HG02852 (cell line): ENCODE measurements at regions not wholly inside any gene's neighbourhood (a gene's known extent, or its start where the extent isn't known, plus 50 kb on each side); places are given as distances from the start of the nearest gene placed in this dataset.
A peak's percentile ranks its signal among the peaks of the same experiment; 100 is the strongest.
"Not testable (repeated sequence)": the region's sequence is repeated elsewhere in the genome, so short reads cannot be mapped to it uniquely, and the experiment has no call there.

Experiments used
- ATAC-seq: cut with Tn5 transposase; IDR thresholded peaks from one replicate; pipeline ENCODE4 v1.9.1; 2021; ENCODE audit warnings: mild to moderate bottlenecking, moderate library complexity; ENCODE audit not compliant: unreplicated experiment

GRCh38 chr18:6521803-6522418 lies 107.2 kb upstream of the L3MBTL4 start:
- ATAC-seq = peak; percentile 61

DNA sequence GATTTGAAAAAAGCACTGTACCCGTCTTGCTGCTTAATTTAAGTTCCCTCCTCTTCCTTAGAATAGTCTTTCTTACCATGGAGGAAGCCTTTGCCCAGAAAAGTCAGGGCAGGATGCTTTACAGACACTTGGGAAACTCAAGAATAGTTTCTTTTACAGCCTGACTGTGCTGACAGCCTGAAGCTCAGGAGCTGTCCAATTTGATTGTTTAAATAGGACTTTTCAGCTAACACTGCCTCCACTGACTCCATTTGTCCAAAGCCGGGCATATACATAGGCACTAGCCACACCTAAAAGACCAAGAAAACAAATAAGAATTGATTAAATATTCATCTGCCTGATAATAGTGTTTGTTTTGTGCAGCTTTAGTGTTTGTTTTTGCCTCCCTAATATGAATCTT lies 110.9 kb upstream of the L3MBTL4 start:
- no peak for ATAC-seq

GRCh38 chr18:6537475-6537874 lies 122.8 kb upstream of the L3MBTL4 start:
- ATAC-seq = no peak

- not testable (repeated sequence) for ATAC-seq
Measured at GRCh38 chr18:6541131-6541679, 126.5 kb upstream of the L3MBTL4 start.

GRCh38 chr18:6542296-6542695 lies 127.6 kb upstream of the L3MBTL4 start:
- no peak for ATAC-seq

- no peak for ATAC-seq
Measured at GRCh38 chr18:6543330-6543908, 128.7 kb upstream of the L3MBTL4 start.

DNA sequence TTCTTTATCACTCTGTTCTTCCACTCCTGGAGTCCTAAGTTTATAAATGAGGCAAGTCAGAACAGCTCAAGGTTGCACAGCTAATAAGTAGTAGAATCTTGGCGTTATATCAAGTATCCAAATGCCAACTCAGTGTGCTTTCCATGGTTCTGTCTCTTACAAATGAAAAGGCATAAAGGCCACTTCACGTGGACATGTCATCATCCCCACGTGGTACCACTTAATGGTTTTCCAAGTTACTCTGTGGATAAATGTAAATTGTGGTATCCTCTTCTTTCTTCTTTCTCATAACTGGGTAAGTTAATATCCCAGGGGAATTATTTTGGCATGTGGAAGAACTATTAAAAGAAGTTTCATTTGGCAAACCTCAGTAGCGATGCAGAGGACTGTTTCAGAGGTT lies 131.5 kb upstream of the L3MBTL4 start:
- no peak for ATAC-seq

DNA sequence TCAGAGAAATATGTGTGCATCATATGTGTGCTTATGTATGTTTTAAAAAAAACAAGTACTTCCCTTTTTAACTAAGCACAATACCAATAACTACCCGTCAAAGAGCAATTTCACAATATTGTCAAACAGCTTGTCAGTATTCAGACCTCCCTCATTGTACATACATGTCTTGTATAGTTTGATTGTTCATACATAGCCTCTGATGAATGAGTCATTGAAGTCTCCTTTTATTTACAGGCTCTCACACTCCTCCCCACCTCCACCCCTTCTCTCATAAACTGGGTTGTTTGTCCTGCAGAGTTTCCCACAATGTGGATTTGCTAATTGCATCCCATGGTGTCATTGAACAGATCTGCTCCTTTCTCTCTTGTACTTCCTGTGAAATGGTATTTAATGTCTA lies 132.8 kb upstream of the L3MBTL4 start:
- ATAC-seq = no peak

DNA sequence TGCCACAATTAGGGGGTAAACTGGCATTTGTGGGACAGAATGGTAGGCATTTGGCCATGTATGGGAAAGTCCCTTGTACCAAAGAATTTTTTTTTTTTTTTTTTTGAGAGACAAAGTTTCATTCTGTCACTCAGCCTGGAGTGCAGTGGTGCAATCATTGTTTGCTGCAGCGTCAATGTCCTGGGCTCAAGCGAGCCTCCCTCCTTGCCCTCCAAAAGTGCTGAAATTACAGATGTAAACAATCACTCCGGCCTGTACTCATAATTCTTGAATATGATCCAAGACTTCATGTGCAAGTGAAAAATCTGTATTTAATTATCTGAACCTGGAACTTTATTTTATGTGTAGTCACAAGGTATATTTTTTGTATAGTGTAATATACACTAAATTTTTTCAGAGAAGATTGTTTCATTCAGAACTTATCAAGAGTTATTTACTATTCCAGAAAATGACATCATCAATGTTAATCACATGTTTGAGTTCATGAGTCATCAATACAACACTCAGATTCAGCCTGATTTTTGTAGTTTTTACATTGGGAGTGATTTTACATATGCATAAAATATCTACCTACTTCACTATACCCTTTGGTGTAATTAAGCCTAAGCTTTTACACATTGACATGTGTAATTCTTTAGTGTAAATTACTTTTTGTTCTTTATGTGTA lies 138.7 kb upstream of the L3MBTL4 start:
- ATAC-seq = no peak

DNA sequence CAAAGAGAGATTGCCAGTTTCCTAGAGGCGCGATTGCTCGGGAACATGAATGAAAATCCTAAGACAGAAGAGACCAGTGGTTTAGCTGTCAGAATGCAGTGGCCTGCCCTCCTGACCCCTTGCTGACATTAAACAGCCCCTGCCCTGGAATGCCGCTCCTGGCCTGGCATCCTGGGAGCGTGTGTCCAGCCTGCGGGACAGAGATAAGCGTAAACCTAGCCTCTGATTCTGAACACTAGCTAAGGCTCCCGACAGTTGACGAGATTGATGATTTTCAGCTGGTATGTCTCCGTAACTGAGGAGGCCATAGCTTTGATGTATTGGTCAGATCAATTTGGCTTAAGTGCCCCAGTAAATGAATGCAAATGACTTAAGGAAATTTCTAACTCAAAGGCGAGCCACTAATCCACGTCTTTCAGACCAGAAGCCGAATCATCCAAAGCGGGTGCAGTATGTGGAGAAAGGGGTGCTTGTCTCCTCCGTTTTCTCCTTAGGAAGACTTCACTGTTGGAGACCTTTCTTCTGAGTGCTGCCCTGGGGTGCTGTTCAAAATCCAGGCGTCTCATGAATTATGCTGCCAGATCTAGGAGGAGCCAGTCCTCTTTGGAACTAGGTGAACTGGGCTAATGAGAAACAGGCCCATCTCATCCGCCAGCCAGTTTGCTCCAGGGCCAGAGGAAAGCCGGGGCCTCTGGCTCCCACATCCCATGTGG lies 142.5 kb upstream of the L3MBTL4 start:
- ATAC-seq = no peak

GRCh38 chr18:6557770-6558248 lies 143.1 kb upstream of the L3MBTL4 start:
- ATAC-seq = no peak

- no peak for ATAC-seq
Measured at GRCh38 chr18:6558446-6559156, 143.9 kb upstream of the L3MBTL4 start.

GRCh38 chr18:6559296-6559695 lies 144.6 kb upstream of the L3MBTL4 start:
- no peak for ATAC-seq

GRCh38 chr18:6561016-6561415 lies 146.3 kb upstream of the L3MBTL4 start:
- no peak for ATAC-seq

- no peak for ATAC-seq
Measured at GRCh38 chr18:6561420-6561861, 146.7 kb upstream of the L3MBTL4 start.

GRCh38 chr18:6561862-6562291 lies 147.2 kb upstream of the L3MBTL4 start:
- ATAC-seq = no peak

DNA sequence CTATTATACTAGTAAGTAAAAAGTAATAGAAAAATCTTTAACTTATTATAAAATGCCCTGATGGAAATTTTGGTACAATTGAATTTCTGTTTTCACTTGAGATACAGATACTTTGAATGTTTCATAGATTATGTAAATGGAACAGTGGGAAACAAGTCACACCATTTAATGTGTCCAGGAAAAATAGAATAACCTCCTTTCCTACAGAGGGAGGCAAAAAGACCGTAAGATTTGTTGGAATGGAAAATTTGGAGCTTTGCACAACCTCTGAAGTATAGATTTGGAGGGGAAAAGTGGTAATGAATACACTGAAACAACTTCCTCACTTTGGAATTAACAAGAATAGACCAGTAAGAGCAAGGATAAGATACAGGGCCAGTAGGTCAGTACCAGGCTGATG lies 149.2 kb upstream of the L3MBTL4 start:
- no peak for ATAC-seq

DNA sequence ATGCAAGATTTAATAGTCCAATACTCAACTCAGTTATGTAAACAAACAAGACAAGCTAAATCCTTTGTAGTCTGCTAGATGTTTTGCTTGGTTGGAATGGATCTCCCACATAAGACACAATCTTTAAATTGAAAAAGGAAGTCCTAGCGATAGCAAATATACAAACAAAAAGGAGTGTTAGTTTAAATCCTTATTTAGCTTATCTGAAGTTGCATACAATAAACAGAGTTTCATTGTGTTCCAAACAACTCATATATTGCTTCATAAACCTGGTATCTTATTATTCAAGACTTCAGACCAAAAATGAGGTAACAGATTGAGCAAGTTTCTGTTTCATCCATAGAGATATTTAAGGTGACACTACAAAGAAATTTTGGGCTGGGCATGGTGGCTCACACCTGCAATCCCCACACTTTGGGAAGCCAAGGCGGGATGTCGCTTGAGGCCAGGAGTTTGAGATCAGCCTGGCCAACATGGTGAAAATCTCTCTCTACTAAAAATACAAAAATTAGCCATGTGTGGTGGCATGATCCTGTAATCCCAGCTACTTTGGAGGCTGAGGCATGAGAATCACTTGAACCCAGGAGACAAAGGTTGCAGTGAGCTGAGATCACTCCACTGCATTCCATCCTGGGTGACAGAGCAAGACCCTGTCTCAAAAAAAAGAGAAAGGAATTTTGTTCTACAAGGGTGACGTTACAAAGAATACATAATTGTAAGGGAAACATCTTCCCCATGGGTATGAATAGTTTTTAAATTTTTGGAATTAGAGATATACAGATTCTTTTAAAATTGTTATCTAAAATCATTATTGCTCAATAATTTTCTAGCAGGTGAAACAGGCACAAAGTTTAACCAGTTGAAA lies 150.5 kb upstream of the L3MBTL4 start:
- ATAC-seq = no peak

- ATAC-seq = no peak
Measured at GRCh38 chr18:6565815-6566081, 151.0 kb upstream of the L3MBTL4 start.

- no peak for ATAC-seq
Measured at GRCh38 chr18:6566338-6566911, 151.7 kb upstream of the L3MBTL4 start.
